ENCODE measurements at regions not wholly inside any gene's neighbourhood (a gene's known extent, or its start where the extent isn't known, plus 50 kb on each side); places are given as distances from the start of the nearest gene placed in this dataset.

DNA sequence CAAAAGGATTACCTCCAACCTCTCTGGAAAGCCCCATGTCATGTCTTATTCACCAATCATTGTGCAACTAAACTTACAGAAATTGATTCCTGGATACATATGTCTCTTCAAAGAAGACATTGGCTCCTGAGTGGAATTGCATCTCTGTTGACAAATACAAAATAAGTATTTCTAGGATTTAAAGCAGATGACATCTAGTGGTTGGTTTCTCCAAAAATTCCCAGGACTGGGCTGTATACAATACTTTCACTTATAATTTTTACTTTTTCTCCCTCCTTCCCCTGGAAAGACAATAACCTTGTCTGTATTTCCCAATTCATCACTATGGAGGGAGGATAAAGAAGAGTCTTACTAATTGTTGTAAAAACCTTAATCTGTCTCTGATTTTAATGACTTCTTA is 1347.4 kb downstream of the NCAM2 start:
- H3K27ac ChIP-seq (ENCODE audit: low read depth in 1 of 2, low read length in 2 of 2): no peak overlapping the region
- TF ChIP-seq, protein P1, sequence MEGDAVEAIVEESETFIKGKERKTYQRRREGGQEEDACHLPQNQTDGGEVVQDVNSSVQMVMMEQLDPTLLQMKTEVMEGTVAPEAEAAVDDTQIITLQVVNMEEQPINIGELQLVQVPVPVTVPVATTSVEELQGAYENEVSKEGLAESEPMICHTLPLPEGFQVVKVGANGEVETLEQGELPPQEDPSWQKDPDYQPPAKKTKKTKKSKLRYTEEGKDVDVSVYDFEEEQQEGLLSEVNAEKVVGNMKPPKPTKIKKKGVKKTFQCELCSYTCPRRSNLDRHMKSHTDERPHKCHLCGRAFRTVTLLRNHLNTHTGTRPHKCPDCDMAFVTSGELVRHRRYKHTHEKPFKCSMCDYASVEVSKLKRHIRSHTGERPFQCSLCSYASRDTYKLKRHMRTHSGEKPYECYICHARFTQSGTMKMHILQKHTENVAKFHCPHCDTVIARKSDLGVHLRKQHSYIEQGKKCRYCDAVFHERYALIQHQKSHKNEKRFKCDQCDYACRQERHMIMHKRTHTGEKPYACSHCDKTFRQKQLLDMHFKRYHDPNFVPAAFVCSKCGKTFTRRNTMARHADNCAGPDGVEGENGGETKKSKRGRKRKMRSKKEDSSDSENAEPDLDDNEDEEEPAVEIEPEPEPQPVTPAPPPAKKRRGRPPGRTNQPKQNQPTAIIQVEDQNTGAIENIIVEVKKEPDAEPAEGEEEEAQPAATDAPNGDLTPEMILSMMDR (IDR thresholded peaks at IDR 0.05): no peak
- no peak overlapping the region for H3K4me3 ChIP-seq (replicated peaks in 1 of 3; ENCODE audit: low read depth in 2 of 3, low read length in 3 of 3)

GRCh38 chr21:22346576-22346975 is 1348.4 kb downstream of the NCAM2 start:
- no peaks in the 10 kb centered on the region for H3K36me3 Mint-ChIP-seq
- no peak overlapping the region for H3K4me3 Mint-ChIP-seq
- no peak overlapping the region for H3K27ac Mint-ChIP-seq
- Histone ChIP-seq H3K9ac (ENCODE audit: insufficient read depth, low read length, poor library complexity, severe bottlenecking) (no peak overlapping the region), H3K4me3 (replicated peaks in 1 of 3; ENCODE audit: low read depth in 2 of 3, low read length in 3 of 3) (no peak overlapping the region), H3K9me3 (replicated peaks in 1 of 2; ENCODE audit: control insufficient read depth in 1 of 2, insufficient read depth in 1 of 2, low read length in 2 of 2) (peaks cover 4 to 5% of the 10 kb centered on the region in 2 donors), H3K36me3 (replicated peaks in 1 of 2; ENCODE audit: control insufficient read depth in 1 of 2, insufficient read depth in 2 of 2, low read length in 2 of 2) (no peaks in the 10 kb centered on the region), H3K27me3 (ENCODE audit: control insufficient read depth in 2 of 2, insufficient read depth in 2 of 2, low read length in 2 of 2) (no peaks in the 10 kb centered on the region), H3K4me2 (replicated peaks; ENCODE audit: extremely low read depth, low read length, poor library complexity, severe bottlenecking) (no peak overlapping the region), H4K20me1 (ENCODE audit: insufficient read depth, low read length) (no peaks in the 10 kb centered on the region), H3K4me1 (ENCODE audit: control insufficient read depth in 1 of 2, insufficient read depth in 2 of 2, low read length in 2 of 2) (no peaks in the 10 kb centered on the region), H3K79me2 (ENCODE audit: insufficient read depth, low read length) (no peaks in the 10 kb centered on the region), H2AFZ (ENCODE audit: insufficient read depth, low read depth, low read length, poor library complexity, severe bottlenecking) (no peak overlapping the region), H3K27ac (ENCODE audit: low read depth in 1 of 2, low read length in 2 of 2) (no peak overlapping the region)
- WGBS (ENCODE audit: insufficient coverage): no CpG with 5 or more reads among the region's 1 CpG
- peaks cover under 1 to 14% (median 6%) of the 10 kb centered on the region in 7 donors for H3K9me3 Mint-ChIP-seq
- intact Hi-C loops (cut with micrococcal nuclease): no loop called here
- TF ChIP-seq, protein P1 (IDR thresholded peaks at IDR 0.05): no peak
- no peak for DNase-seq
- no peaks in the 10 kb centered on the region for H3K27me3 Mint-ChIP-seq (ENCODE audit: low read depth in 3 of 3)
- H3K4me1 Mint-ChIP-seq: no peaks in the 10 kb centered on the region

More for the DNA sequence above, 1347.4 kb downstream of the NCAM2 start:
- H3K9ac ChIP-seq (ENCODE audit: insufficient read depth, low read length, poor library complexity, severe bottlenecking): no peak overlapping the region
- no peaks in the 10 kb centered on the region for H3K36me3 ChIP-seq (replicated peaks in 1 of 2; ENCODE audit: control insufficient read depth in 1 of 2, insufficient read depth in 2 of 2, low read length in 2 of 2)
- Mint-ChIP-seq H3K27me3 (ENCODE audit: low read depth in 3 of 3) (no peaks in the 10 kb centered on the region), H3K36me3 (no peaks in the 10 kb centered on the region), H3K4me3 (no peak overlapping the region), H3K27ac (no peak overlapping the region), H3K9me3 (peaks cover 0 to 14% (median 5%) of the 10 kb centered on the region in 7 donors), H3K4me1 (no peaks in the 10 kb centered on the region)
- H4K20me1 ChIP-seq (ENCODE audit: insufficient read depth, low read length): no peaks in the 10 kb centered on the region
- intact Hi-C loops (cut with micrococcal nuclease): no loop called here
- no peak overlapping the region for H3K4me2 ChIP-seq (replicated peaks; ENCODE audit: extremely low read depth, low read length, poor library complexity, severe bottlenecking)
- no peaks in the 10 kb centered on the region for H3K4me1 ChIP-seq (ENCODE audit: control insufficient read depth in 1 of 2, insufficient read depth in 2 of 2, low read length in 2 of 2)
- no peak overlapping the region for H2AFZ ChIP-seq (ENCODE audit: insufficient read depth, low read depth, low read length, poor library complexity, severe bottlenecking)
- no peaks in the 10 kb centered on the region for H3K27me3 ChIP-seq (ENCODE audit: control insufficient read depth in 2 of 2, insufficient read depth in 2 of 2, low read length in 2 of 2)
- H3K9me3 ChIP-seq (replicated peaks in 1 of 2; ENCODE audit: control insufficient read depth in 1 of 2, insufficient read depth in 1 of 2, low read length in 2 of 2): peaks cover 5 to 7% of the 10 kb centered on the region in 2 donors
- no peaks in the 10 kb centered on the region for H3K79me2 ChIP-seq (ENCODE audit: insufficient read depth, low read length)
- no peak for DNase-seq
